ENCODE measurements at regions not wholly inside any gene's neighbourhood (a gene's known extent, or its start where the extent isn't known, plus 50 kb on each side); places are given as distances from the start of the nearest gene placed in this dataset.

DNA sequence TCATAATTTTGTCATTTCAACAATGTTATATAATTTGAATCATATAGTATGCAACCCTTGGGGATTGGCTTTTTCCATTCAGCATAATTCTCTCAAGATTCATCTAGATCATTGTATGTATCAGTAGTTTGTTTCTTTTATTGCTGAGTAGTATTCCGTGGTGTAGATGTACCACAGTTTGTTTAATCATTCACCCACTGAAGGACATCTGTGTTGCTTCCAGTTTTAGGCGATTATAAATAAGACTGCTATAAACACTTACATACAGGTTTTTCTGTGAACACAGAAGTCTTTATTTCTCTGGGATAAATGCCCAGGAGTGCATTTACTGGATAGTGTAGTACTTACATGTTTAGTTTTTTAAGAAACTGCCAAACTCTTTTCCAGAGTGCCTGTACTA is 374.1 kb downstream of the DEPDC1B start:
- TF ChIP-seq, protein P1, sequence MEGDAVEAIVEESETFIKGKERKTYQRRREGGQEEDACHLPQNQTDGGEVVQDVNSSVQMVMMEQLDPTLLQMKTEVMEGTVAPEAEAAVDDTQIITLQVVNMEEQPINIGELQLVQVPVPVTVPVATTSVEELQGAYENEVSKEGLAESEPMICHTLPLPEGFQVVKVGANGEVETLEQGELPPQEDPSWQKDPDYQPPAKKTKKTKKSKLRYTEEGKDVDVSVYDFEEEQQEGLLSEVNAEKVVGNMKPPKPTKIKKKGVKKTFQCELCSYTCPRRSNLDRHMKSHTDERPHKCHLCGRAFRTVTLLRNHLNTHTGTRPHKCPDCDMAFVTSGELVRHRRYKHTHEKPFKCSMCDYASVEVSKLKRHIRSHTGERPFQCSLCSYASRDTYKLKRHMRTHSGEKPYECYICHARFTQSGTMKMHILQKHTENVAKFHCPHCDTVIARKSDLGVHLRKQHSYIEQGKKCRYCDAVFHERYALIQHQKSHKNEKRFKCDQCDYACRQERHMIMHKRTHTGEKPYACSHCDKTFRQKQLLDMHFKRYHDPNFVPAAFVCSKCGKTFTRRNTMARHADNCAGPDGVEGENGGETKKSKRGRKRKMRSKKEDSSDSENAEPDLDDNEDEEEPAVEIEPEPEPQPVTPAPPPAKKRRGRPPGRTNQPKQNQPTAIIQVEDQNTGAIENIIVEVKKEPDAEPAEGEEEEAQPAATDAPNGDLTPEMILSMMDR (IDR thresholded peaks at IDR 0.05) = no peak
- no peak for TF ChIP-seq POLR2A (IDR thresholded peaks at IDR 0.05)
- no peak for TF ChIP-seq EP300 (IDR thresholded peaks at IDR 0.05)
